ENCODE measurements at regions not wholly inside any gene's neighbourhood (a gene's known extent, or its start where the extent isn't known, plus 50 kb on each side); places are given as distances from the start of the nearest gene placed in this dataset.

DNA sequence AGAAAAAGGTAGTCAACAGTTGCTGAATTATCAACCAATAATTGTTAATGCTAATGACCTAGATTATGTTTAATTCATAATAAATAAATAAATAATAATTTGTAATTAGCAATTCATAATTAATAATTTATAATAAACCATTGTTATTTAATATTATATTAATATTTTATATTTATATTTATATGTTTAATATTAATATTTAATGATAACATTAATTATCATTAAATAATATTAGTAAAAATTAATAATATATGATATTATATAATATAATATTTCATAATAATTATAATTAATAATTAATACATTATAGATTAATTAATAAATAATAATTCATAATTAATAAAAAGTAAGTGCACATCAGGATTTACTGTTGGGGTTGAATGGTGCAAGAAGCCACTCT, 389.4 kb upstream of the RGPD4 start:
- Histone ChIP-seq H4K20me1 (ENCODE audit: control insufficient read depth, insufficient read depth, insufficient read length) (no peaks in the 10 kb centered on the region), H4K5ac (ENCODE audit: insufficient read length, low read depth, low read length) (no peak overlapping the region), H2BK120ac (ENCODE audit: low read depth, low read length, poor library complexity, severe bottlenecking) (no peak overlapping the region), H3K4me2 (ENCODE audit: insufficient read depth, insufficient read length, low read length) (no peak overlapping the region), H3K4ac (ENCODE audit: low read depth, low read length) (no peak overlapping the region), H3K23ac (ENCODE audit: insufficient read length, low read depth, low read length) (no peak overlapping the region), H2BK12ac (ENCODE audit: insufficient read length, low read depth, low read length) (no peak overlapping the region), H3K79me1 (ENCODE audit: insufficient read depth, low read depth, low read length, poor library complexity, severe bottlenecking) (no peaks in the 10 kb centered on the region), H3K79me2 (ENCODE audit: insufficient read depth, low read length) (no peaks in the 10 kb centered on the region), H2AK5ac (ENCODE audit: insufficient read length, low read length) (no peak overlapping the region), H4K91ac (ENCODE audit: insufficient read length, low read depth, low read length) (no peak overlapping the region), H3K27me3 (ENCODE audit: insufficient read depth, low read length) (no peaks in the 10 kb centered on the region), H4K8ac (replicated peaks; ENCODE audit: insufficient read length, low read depth, low read length) (no peak overlapping the region), H3K9me3 (ENCODE audit: control insufficient read depth, low read depth, low read length) (no peaks in the 10 kb centered on the region), H2BK5ac (ENCODE audit: insufficient read length, low read length) (no peak overlapping the region), H3K27ac (ENCODE audit: insufficient read length, low read depth, low read length) (no peak overlapping the region), H2BK20ac (ENCODE audit: low read depth, low read length, poor library complexity, severe bottlenecking) (no peak overlapping the region), H3K56ac (ENCODE audit: insufficient read length, low read depth, low read length) (no peak overlapping the region), H3K4me1 (ENCODE audit: insufficient read depth, low read length) (no peaks in the 10 kb centered on the region), H3K9ac (ENCODE audit: extremely low read depth, insufficient read length, low read length) (no peak overlapping the region), H3K14ac (ENCODE audit: insufficient read depth, low read length) (no peak overlapping the region), H3K23me2 (ENCODE audit: insufficient read length, low read depth, low read length, poor library complexity, severe bottlenecking) (no peaks in the 10 kb centered on the region), H3T11ph (ENCODE audit: low read length) (no peak overlapping the region), H2BK15ac (ENCODE audit: low read depth, low read length) (no peak overlapping the region), H3K18ac (ENCODE audit: insufficient read length, low read depth, low read length) (no peak overlapping the region), H2AFZ (ENCODE audit: low read length) (no peak overlapping the region)
- no peaks in the 10 kb centered on the region for H3K27me3 Mint-ChIP-seq (ENCODE audit: low read depth)
- no peak for DNase-seq
- H3K9me3 Mint-ChIP-seq, result no peaks in the 10 kb centered on the region; a peak in 1 of 5 replicates
- H3K36me3 Mint-ChIP-seq (ENCODE audit: insufficient read depth in 1 of 3, low read depth in 3 of 3), result no peaks in the 10 kb centered on the region
- no peak for TF ChIP-seq CTCF (conservative IDR thresholded peaks at IDR 0.05)
- no peaks in the 10 kb centered on the region for H3K4me1 Mint-ChIP-seq
- no peak overlapping the region for H3K4me3 Mint-ChIP-seq
- H3K27ac Mint-ChIP-seq, result no peak overlapping the region

Data from H9 (cell line).